ENCODE measurements at regions not wholly inside any gene's neighbourhood (a gene's known extent, or its start where the extent isn't known, plus 50 kb on each side); places are given as distances from the start of the nearest gene placed in this dataset.

- Mint-ChIP-seq H3K4me1 (ENCODE audit: low read depth, unreplicated experiment) (no peaks in the 10 kb centered on the region), H3K36me3 (ENCODE audit: low read depth, unreplicated experiment) (no peaks in the 10 kb centered on the region), H3K27ac (ENCODE audit: unreplicated experiment) (no peak overlapping the region), H3K9me3 (ENCODE audit: unreplicated experiment) (no peaks in the 10 kb centered on the region), H3K4me3 (ENCODE audit: unreplicated experiment) (no peak overlapping the region), H3K27me3 (ENCODE audit: low read depth, unreplicated experiment) (peaks cover 7% of the 10 kb centered on the region)
- no peaks in the 10 kb centered on the region for H4K20me1 ChIP-seq (ENCODE audit: insufficient read depth, low read length)
- H2AFZ ChIP-seq (ENCODE audit: low read depth, low read length): no peak overlapping the region
- no peak overlapping the region for H3K4me3 ChIP-seq (ENCODE audit: insufficient read depth, low read depth, low read length)
- TF ChIP-seq EZH2 (IDR thresholded peaks at IDR 0.05; ENCODE audit: insufficient read depth, low read length): no peak
- TF ChIP-seq CTCF (IDR thresholded peaks at IDR 0.05; ENCODE audit: insufficient read depth, low read depth, low read length): no peak
- no peak overlapping the region for H3K9ac ChIP-seq (ENCODE audit: low read length)
- peaks cover 19% of the 10 kb centered on the region for H3K27me3 ChIP-seq (ENCODE audit: insufficient read depth, low read length)
- no peak for FAIRE-seq
- H3K4me2 ChIP-seq (ENCODE audit: low read length): no peak overlapping the region
- no peaks in the 10 kb centered on the region for H3K4me1 ChIP-seq (ENCODE audit: insufficient read depth, low read length)
- no peak overlapping the region for H3K27ac ChIP-seq (ENCODE audit: low read depth, low read length)
- no peaks in the 10 kb centered on the region for H3K79me2 ChIP-seq (ENCODE audit: insufficient read depth, low read length)
- H3K36me3 ChIP-seq (ENCODE audit: insufficient read depth, low read length): no peaks in the 10 kb centered on the region
- H3K9me3 ChIP-seq (ENCODE audit: insufficient read depth, low read depth, low read length): no peaks in the 10 kb centered on the region
- no peak for DNase-seq (ENCODE audit: low read depth)
Observed at GRCh38 chr5:154535535-154535934, 57.5 kb upstream of the HAND1 start.

GRCh38 chr5:154534457-154535050 is 56.5 kb upstream of the HAND1 start:
- no peaks in the 10 kb centered on the region for H3K79me2 ChIP-seq (ENCODE audit: insufficient read depth, low read length)
- Mint-ChIP-seq H3K4me3 (ENCODE audit: unreplicated experiment) (no peak overlapping the region), H3K27ac (ENCODE audit: unreplicated experiment) (no peak overlapping the region), H3K4me1 (ENCODE audit: low read depth, unreplicated experiment) (no peaks in the 10 kb centered on the region), H3K9me3 (ENCODE audit: unreplicated experiment) (no peaks in the 10 kb centered on the region), H3K27me3 (ENCODE audit: low read depth, unreplicated experiment) (peaks cover 7% of the 10 kb centered on the region), H3K36me3 (ENCODE audit: low read depth, unreplicated experiment) (no peaks in the 10 kb centered on the region)
- TF ChIP-seq EZH2 (IDR thresholded peaks at IDR 0.05; ENCODE audit: insufficient read depth, low read length) (no peak), CTCF (IDR thresholded peaks at IDR 0.05; ENCODE audit: insufficient read depth, low read depth, low read length) (no peak)
- no peak overlapping the region for H3K4me2 ChIP-seq (ENCODE audit: low read length)
- H3K4me1 ChIP-seq (ENCODE audit: insufficient read depth, low read length): no peaks in the 10 kb centered on the region
- H3K9ac ChIP-seq (ENCODE audit: low read length): no peak overlapping the region
- H4K20me1 ChIP-seq (ENCODE audit: insufficient read depth, low read length): no peaks in the 10 kb centered on the region
- no peak overlapping the region for H2AFZ ChIP-seq (ENCODE audit: low read depth, low read length)
- H3K27me3 ChIP-seq (ENCODE audit: insufficient read depth, low read length): peaks cover 16% of the 10 kb centered on the region
- H3K27ac ChIP-seq (ENCODE audit: low read depth, low read length): no peak overlapping the region
- DNase-seq (ENCODE audit: low read depth): no peak
- no peak for FAIRE-seq
- H3K9me3 ChIP-seq (ENCODE audit: insufficient read depth, low read depth, low read length): no peaks in the 10 kb centered on the region
- no peak overlapping the region for H3K4me3 ChIP-seq (ENCODE audit: insufficient read depth, low read depth, low read length)
- no peaks in the 10 kb centered on the region for H3K36me3 ChIP-seq (ENCODE audit: insufficient read depth, low read length)

- DNase-seq (ENCODE audit: low read depth) (no peak), FAIRE-seq (no peak)
- Histone ChIP-seq H2AFZ (ENCODE audit: low read depth, low read length) (no peak overlapping the region), H3K27ac (ENCODE audit: low read depth, low read length) (no peak overlapping the region), H3K4me3 (ENCODE audit: insufficient read depth, low read depth, low read length) (no peak overlapping the region), H3K4me2 (ENCODE audit: low read length) (no peak overlapping the region), H4K20me1 (ENCODE audit: insufficient read depth, low read length) (no peaks in the 10 kb centered on the region), H3K9me3 (ENCODE audit: insufficient read depth, low read depth, low read length) (no peaks in the 10 kb centered on the region), H3K79me2 (ENCODE audit: insufficient read depth, low read length) (no peaks in the 10 kb centered on the region), H3K9ac (ENCODE audit: low read length) (no peak overlapping the region), H3K4me1 (ENCODE audit: insufficient read depth, low read length) (no peaks in the 10 kb centered on the region), H3K36me3 (ENCODE audit: insufficient read depth, low read length) (no peaks in the 10 kb centered on the region), H3K27me3 (ENCODE audit: insufficient read depth, low read length) (peaks cover 7% of the 10 kb centered on the region)
- no peak overlapping the region for H3K4me3 Mint-ChIP-seq (ENCODE audit: unreplicated experiment)
- TF ChIP-seq EZH2 (IDR thresholded peaks at IDR 0.05; ENCODE audit: insufficient read depth, low read length): no peak
- no peaks in the 10 kb centered on the region for H3K36me3 Mint-ChIP-seq (ENCODE audit: low read depth, unreplicated experiment)
- H3K9me3 Mint-ChIP-seq (ENCODE audit: unreplicated experiment): no peaks in the 10 kb centered on the region
- peaks cover 2% of the 10 kb centered on the region for H3K27me3 Mint-ChIP-seq (ENCODE audit: low read depth, unreplicated experiment)
- peaks cover 7% of the 10 kb centered on the region for H3K4me1 Mint-ChIP-seq (ENCODE audit: low read depth, unreplicated experiment)
- no peak overlapping the region for H3K27ac Mint-ChIP-seq (ENCODE audit: unreplicated experiment)
Observed at GRCh38 chr5:154529282-154529681, 51.3 kb upstream of the HAND1 start.
